ENCODE measurements at regions not wholly inside any gene's neighbourhood (a gene's known extent, or its start where the extent isn't known, plus 50 kb on each side); places are given as distances from the start of the nearest gene placed in this dataset.

GRCh38 chr17:71399221-71399620 is 721.6 kb upstream of the SOX9 start:
- peak overlapping the region; percentile 45 for H2AFZ ChIP-seq (replicated peaks; ENCODE audit: low read length, poor library complexity)
- H3K4ac ChIP-seq (ENCODE audit: low read depth, low read length) = no peak overlapping the region
- dilution Hi-C loops (cut with HindIII; ENCODE audit: low sequenced_read_pairs, unreplicated experiment) = no loop called here
- H3K27me3 ChIP-seq (ENCODE audit: control insufficient read depth, insufficient read depth, low read length) = no peaks in the 10 kb centered on the region
- no peak overlapping the region for H2AK5ac ChIP-seq (ENCODE audit: low read depth, low read length)
- CTCF ChIA-PET = interaction anchor here (0.6 to 1.2 kb wide), 2 partner anchors 9 to 19 kb away, joined by 3 to 6 read pairs; no protein-coding TSS in a partner anchor
- no peak overlapping the region for H4K91ac ChIP-seq (ENCODE audit: insufficient read depth, low read depth, low read length)
- H2BK5ac ChIP-seq (ENCODE audit: low read depth, low read length, poor library complexity, severe bottlenecking) = no peak overlapping the region
- H3K56ac ChIP-seq (ENCODE audit: extremely low read depth, insufficient read depth, low read length) = no peak overlapping the region
- intact Hi-C loops (cut with micrococcal nuclease) = no loop called here
- H3K4me1 ChIP-seq (ENCODE audit: control insufficient read depth, insufficient read depth, low read length) = peaks cover 2% of the 10 kb centered on the region; the same call in 1 of the 2 replicates
- TF ChIP-seq, protein P1, sequence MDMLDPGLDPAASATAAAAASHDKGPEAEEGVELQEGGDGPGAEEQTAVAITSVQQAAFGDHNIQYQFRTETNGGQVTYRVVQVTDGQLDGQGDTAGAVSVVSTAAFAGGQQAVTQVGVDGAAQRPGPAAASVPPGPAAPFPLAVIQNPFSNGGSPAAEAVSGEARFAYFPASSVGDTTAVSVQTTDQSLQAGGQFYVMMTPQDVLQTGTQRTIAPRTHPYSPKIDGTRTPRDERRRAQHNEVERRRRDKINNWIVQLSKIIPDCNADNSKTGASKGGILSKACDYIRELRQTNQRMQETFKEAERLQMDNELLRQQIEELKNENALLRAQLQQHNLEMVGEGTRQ (IDR thresholded peaks at IDR 0.05; ENCODE audit: low read depth, low read length) = no peak
- TF ChIP-seq CEBPB (IDR thresholded peaks at IDR 0.05; ENCODE audit: low read depth, low read length) (no peak), CHD1 (IDR thresholded peaks at IDR 0.05; ENCODE audit: low read depth, low read length) (no peak), ELK1 (IDR thresholded peaks at IDR 0.05; ENCODE audit: borderline replicate concordance, low read depth, low read length) (no peak), SMC3 (IDR thresholded peaks at IDR 0.05; ENCODE audit: low read depth, low read length) (no peak)
- H3K23ac ChIP-seq (ENCODE audit: low read depth, low read length) = no peak overlapping the region
- H3K36me3 ChIP-seq (ENCODE audit: control insufficient read depth, insufficient read depth, low read length) = no peaks in the 10 kb centered on the region
- H3K9ac ChIP-seq (ENCODE audit: low read depth, low read length) = no peak overlapping the region
- no peak overlapping the region for H3K14ac ChIP-seq (replicated peaks; ENCODE audit: low read depth, low read length)
- H3K9me3 ChIP-seq (ENCODE audit: control insufficient read depth, insufficient read depth, low read length) = no peaks in the 10 kb centered on the region
- no peak for ATAC-seq (ENCODE audit: low read depth)
- no peak overlapping the region for H3K4me2 ChIP-seq (ENCODE audit: low read depth, low read length)
- no peak overlapping the region for H3K27ac ChIP-seq (ENCODE audit: insufficient read depth, low read length)
- H4K8ac ChIP-seq (ENCODE audit: low read depth in 2 of 2, low read length in 2 of 2) = no peak overlapping the region
- POLR2A ChIA-PET (ENCODE audit: unreplicated experiment) = no interaction called here
- no peak overlapping the region for H3K4me3 ChIP-seq (ENCODE audit: insufficient read depth, low read depth, low read length)
- no peaks in the 10 kb centered on the region for H3K79me1 ChIP-seq (ENCODE audit: low read depth in 1 of 2, low read length in 2 of 2)
- WGBS, 2 experiments (ENCODE audit: extremely low coverage in 2 of 2, insufficient read length in 1 of 2) = no CpG with 5 or more reads among the region's 3 CpGs
- H2BK120ac ChIP-seq (ENCODE audit: low read depth, low read length) = no peak overlapping the region
- H2AK9ac ChIP-seq (replicated peaks; ENCODE audit: low read depth, low read length, poor library complexity) = no peak overlapping the region
- no peaks in the 10 kb centered on the region for H4K20me1 ChIP-seq (ENCODE audit: insufficient read depth, low read length)
- H2BK15ac ChIP-seq (ENCODE audit: low read depth, low read length) = 0 out of 3 replicates have a peak overlapping the region, but pooled peaks have one; percentile 16
- no peak for DNase-seq
- no TSS peak for BruUV-seq (replicated peaks)
- H3K9me1 ChIP-seq (ENCODE audit: insufficient read depth, low read length) = no peaks in the 10 kb centered on the region
- H2BK20ac ChIP-seq (ENCODE audit: low read depth, low read length) = no peak overlapping the region
- in situ Hi-C loops (cut with MboI; ENCODE audit: low sequenced_read_pairs) = no loop called here
- H3K18ac ChIP-seq (ENCODE audit: low read depth, low read length) = no peak overlapping the region
- H4K5ac ChIP-seq (ENCODE audit: low read depth, low read length) = no peak overlapping the region

All from IMR-90 (cell line).